NCI-H1092 (cell line): ENCODE measurements at regions not wholly inside any gene's neighbourhood (a gene's known extent, or its start where the extent isn't known, plus 50 kb on each side); places are given as distances from the start of the nearest gene placed in this dataset.
"Not testable (repeated sequence)": the region's sequence is repeated elsewhere in the genome, so short reads cannot be mapped to it uniquely, and the experiment has no call there.

Experiments used
- DNase-seq: peaks from one replicate; lab custom pipeline; 2025; lab: John Stamatoyannopoulos, UW

DNA sequence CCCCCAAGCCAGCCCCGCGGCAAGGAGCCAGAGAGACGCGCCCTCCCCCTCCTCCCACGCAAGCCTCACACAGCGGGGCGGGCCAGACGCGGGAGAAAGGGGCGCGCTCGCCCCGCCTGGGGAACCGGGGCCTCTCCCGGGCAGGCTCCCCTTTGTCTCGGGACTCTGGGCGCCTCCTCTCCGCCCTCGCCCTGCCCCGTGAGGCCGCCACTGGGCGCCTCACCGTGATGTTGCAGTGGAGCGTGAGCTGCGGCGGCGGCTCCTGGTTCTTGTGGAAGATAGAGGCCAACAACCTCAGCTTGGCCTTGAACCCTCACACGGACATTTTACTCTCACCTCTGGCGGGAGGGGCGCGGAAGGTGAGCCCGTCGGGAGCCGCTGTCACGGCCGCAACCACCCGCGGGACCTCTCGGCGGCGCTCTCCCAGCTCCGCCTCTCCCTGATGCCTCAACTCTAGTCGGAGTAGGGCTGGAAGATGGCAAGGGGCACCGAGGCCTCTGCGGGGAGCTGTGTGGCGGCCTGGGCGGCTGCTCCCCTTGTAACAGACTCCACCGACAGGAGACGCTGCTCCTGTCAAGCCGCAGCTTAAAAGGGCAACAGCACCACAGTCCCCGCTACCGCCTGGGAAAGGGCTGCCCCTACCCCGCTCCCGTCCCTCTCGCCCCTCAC lies 179.2 kb upstream of the ZSCAN2 start:
- not testable (repeated sequence) for DNase-seq

DNA sequence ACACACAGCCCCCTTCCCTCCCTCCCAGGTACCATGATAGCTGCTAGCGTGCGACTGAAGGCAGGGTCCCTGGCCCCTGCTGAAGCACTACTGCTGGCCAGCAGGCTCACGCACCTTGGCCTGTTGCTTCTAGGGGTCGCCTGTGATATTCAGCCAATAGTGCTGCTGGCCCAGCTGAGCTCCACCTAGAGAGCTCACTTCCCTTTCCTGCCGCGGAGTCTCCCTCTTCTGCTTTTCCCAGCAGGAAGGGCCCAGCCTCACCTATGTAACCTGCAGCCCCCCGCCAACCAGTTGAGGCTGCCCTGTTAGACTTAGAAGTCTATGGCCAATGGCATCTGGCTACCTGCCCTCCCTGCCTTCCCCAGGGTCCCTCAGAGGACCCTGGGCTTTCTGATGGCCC lies 175.5 kb upstream of the ZSCAN2 start:
- not testable (repeated sequence) for DNase-seq

DNA sequence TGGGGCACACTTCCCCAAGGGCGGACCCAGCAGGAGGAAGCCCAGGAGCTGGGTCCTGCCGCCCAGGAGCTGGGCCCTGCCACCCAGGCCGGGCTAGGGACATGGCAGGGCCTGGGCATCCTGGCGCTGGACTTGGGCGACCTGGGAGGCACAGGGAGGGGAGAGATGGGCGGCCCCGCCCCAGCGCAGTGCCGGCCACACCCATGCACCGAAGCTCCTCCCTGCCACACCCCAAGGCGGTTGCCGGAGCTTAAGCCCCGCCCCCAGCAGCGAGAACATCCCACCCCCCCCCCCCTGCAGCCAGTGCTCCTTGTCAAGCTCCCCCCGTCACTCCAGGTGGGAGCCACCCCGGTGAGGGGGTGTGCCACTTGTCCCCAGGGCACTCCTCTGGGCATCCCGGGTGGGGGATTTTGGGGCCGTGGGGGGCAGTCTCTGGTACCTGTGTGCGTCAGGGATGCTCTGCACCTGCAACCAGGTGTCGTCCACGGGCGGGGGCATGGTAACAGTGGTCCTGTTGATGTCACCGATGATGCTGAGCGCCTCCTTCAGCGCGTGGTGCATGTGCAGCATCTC lies 127.4 kb upstream of the ZSCAN2 start:
- DNase-seq: not testable (repeated sequence)

DNA sequence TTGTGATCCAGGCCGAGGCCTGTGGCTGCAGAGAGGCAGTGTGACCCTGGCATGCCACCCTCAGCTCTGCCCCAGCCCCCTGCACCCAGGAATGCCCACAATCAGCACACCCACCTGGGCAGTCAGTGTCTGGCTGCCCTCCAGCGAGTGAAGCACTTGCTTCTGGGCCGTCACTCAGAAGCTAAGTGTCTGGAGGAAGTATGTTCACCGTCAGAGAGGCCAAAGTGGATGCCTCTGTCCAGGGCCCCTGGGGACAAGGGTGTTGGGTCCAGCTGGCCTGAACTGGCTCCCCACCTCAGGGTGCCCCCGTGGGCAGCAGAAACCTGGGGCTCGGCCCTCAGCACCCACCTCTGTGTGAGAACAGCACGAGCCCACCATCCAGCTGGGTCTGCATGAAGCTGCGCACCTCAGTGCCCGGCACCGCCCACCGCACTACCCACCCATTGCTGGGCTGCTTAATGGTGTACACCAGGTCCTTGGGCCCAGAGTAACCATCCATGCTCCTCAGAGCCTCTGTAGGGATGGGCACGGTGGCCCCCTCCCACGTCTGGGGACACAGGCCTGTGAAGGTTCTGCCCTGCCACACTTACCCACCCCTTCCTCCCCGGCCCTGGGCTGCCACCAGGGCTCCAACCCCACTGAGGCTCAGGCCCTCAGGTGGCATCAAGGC lies 124.3 kb upstream of the ZSCAN2 start:
- DNase-seq: not testable (repeated sequence)

DNA sequence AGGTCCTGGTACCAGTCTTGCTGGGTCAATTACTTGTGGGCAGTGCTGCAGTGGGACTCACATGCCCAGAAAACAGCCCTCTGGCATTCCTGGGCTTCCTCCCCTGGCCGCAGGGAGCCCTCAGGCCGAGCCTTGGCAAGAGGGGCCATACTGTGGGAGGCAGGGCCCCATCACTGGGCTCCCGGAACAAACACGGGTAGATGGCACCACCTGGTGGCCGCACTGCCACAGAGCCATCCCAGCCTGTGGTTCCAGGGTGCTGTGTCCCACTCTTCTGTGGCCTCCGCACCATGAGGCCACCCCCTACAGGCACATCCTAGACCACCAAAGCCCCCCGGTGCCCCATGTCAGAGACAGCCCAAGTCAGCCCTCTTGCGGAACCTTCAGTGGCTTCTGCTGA lies 123.3 kb upstream of the ZSCAN2 start:
- not testable (repeated sequence) for DNase-seq

DNA sequence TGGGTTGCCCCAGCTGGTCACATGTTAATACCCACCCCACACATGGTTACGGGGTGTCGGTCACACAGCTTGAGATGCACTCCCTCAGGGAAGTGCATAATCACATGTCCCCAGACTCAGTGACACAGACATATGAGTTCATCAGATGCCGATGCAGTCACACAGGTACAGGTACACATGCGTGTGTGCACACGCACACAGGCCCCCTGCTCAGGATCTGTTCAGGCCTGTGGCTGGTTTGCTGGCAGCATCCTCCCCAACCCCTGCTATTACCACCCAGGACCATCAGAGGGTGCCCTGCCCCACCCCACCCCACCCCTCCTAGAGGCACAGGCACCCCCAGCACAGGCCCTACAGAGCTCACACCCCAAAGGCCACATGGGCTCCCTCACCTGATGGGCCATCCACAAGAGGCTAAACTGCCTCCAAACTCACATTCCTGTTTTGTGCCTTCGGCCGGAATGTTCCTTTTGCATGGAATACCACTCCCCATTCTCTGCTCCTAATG lies 120.6 kb upstream of the ZSCAN2 start:
- not testable (repeated sequence) for DNase-seq

DNA sequence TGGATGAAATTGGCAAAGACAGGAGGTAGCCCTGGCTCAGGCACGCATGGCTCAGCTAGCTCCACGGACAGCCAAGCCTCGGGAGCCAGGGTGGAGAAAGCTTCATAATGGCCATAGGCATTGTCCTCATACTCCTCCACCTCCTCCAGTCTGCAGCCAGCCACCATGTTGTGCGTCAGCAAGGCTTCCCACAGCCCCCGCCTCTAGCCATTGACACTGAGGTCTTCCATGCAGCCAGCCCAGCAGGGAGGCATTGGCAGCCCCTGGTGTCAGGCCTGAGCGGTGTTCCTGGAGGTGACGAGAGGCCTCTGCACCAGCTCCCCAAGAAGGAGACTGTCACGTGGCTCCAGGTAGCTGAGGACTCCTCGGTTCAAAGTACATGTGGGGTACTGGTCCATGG lies 117.0 kb upstream of the ZSCAN2 start:
- not testable (repeated sequence) for DNase-seq

DNA sequence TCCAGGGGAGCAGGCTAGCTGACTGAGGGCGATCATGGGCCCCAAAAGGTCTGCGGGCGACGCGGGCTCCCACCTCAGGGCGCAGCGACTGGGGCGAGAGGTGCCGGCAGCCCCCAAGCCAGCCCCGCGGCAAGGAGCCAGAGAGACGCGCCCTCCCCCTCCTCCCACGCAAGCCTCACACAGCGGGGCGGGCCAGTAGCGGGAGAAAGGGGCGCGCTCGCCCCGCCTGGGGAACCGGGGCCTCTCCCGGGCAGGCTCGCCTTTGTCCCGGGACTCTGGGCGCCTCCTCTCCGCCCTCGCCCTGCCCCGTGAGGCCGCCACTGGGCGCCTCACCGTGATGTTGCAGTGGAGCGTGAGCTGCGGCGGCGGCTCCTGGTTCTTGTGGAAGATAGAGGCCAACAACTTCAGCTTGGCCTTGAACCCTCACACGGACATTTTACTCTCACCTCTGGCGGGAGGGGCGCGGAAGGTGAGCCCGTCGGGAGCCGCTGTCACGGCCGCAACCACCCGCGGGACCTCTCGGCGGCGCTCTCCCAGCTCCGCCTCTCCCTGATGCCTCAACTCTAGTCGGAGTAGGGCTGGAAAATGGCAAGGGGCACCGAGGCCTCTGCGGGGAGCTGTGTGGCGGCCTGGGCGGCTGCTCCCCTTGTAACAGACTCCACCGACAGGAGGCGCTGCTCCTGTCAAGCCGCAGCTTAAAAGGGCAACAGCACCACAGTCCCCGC lies 100.5 kb upstream of the ZSCAN2 start:
- DNase-seq: not testable (repeated sequence)

DNA sequence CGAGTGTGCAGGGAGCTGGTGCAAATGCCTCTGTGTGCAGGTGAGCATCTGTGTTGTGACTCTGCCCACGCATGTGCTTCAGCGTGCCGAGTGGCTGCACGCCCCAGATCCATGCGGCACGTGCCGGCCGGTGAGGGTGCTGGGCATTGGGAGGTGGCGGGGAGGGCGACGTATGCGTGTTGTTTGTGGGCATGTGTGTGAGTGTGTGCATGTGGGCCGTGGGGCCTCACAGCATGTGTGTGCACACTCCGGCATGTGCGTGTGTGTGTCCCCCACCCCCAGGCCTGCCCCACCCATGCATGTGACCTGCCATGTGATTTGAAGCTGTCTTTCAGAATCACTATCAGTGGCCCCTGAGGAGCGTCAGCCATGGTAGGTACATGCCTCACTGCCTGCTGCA lies 97.7 kb upstream of the ZSCAN2 start:
- not testable (repeated sequence) for DNase-seq

DNA sequence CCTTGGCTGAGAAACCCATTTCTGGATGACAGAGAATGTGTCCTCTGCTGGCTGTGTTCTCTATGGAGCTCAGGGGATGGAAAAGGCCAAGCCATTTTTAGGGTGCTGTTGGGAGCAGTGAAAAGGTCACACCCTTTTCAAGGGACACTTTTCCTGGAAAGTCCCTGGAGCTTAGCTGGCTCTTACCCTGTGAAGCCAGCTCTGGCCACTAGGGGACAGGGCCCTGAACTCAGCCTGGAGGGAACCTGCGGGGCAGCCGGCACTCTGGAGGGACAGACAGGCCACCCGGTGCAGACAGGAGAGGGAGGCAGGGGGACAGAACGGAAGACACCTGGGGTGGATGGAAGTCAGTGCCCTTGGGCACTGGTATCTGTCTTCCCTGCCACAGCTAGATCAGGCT lies 95.3 kb upstream of the ZSCAN2 start:
- DNase-seq: not testable (repeated sequence)

DNA sequence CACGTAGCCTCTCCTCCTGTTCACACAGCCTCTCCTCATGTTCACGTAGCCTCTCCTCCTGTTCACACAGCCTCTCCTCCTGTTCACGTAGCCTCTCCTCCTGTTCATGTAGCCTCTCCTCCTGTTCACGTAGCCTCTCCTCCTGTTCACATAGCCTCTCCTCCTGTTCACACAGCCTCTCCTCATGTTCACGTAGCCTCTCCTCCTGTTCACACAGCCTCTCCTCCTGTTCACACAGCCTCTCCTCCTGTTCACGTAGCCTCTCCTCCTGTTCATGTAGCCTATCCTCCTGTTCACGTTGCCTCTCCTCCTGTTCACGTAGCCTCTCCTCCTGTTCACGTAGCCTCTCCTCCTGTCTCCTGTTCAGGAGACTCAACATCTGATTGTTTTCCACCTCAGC lies 88.5 kb upstream of the ZSCAN2 start:
- DNase-seq: not testable (repeated sequence)

DNA sequence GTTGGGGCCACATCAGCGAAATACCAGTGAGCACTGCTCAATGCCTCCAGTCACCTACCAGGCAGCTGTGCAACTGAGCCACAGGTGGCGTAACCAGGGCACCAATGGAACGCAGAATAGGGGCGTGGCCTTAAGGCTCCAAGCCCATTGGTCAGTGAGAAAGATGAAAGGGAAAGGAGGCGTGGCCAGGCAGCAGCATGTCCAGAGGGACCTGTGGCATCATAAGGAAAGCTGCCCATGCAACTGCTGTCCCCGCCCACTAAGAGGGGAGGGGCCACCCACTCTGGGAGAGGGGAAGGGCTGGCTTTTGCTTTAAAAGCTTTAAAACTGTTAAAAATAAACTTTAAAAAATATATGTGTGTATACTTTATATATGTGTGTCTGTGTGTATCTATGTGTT lies 84.0 kb upstream of the ZSCAN2 start:
- not testable (repeated sequence) for DNase-seq

DNA sequence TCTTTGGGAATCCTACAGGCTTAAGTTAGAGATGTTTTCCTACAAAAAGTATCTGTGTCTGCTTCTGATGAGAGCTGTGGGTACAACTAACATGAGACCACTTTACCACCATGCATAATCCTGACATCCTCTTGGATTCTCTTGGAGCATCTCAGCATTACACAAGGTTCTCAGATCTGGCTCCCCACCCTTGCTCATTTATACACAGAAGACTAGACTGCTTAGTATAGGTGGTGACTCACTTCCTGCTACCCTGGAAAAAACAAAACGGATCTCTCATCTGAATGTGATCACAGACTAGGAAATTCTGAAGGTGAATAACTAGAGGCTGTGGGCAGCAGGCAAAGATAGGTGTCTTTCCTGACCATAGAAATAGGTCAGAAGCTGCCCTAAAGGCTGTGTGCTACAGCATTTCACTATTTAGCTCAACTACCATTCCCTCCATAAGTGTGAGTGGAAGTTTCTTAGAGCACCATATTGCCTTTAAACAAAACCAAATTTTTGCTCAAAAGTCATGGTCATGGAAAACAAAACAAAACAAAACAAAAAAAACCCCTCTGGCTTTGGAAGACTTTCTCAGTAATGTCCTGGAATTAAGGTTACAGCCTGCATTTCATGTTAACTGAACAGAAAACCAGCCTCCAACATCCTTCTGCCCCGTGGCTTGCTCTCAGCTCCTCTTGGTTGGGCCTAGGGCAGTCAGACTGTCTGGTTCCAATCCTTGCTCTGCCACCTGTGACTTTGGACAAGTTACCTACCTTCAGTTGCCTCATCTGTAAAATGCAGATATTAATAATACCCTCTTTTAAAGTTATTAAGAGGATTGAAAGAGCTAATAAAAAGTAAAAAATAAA lies 75.1 kb upstream of the ZSCAN2 start:
- DNase-seq: not testable (repeated sequence)

DNA sequence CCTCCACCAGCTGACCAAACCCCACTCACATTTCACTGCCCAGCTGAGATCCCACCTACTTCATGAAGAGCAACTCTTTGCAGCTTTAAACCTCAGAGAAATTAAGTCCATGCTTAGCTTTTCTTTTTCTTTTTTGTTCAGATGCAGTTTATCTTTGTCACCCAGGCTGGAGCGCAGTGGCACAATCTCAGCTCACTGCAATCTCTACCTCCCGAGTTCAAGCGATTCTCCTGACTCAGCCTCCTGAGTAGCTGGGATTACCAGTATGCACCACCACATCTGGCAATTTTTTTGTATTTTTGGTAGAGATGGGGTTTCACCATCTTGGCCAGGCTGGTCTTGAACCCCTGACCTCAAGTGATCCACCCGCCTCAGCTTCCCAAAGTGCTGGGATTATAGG lies 70.1 kb upstream of the ZSCAN2 start:
- DNase-seq: not testable (repeated sequence)

DNA sequence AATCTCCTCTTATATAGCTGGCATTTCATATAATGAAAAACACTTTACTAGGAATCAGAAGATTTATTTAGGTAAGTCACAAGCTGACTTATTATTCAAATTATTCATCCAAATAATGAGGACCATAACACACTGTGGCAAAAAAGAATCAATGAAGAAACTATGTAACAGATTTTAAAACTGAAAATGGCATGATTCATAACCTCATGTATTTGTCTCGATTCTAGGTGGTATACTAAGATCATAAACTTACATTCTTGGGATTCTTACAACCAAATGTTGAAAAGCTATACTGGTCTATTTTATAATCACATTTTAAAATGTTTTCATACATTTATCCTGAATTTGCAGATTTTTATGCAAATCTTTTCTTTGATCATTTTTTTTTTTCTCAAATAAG lies 69.6 kb upstream of the ZSCAN2 start:
- DNase-seq: not testable (repeated sequence)

DNA sequence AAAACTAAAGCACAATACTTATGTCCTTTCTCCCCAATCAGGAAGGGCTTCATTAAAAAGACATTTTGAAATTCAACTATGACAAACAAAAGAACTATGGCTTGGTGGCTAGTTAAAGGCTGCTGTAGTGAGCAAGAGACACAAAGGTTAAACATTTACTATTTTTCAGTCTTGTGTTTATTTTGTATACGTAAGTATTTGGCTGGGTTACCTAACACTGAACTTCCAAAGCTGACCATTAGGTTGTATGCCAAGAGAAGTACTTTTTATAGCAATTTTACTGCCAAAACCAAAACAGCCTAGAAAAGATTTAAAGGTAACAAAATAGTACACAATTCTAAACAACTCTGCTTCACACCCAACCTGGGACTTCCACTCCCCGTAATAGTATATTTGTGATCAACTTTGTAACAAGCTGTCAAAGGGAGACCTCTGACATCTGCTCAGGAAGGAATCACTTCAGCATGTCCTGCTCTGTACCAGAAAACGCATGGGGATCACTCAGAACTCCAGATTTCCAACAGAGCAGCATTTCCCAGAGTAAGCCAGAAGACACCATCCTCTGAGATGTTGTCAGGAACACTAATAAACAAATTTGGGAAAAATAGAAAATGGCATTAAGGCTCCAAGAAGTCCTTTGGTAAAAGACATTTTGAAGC lies 69.0 kb upstream of the ZSCAN2 start:
- DNase-seq: not testable (repeated sequence)

DNA sequence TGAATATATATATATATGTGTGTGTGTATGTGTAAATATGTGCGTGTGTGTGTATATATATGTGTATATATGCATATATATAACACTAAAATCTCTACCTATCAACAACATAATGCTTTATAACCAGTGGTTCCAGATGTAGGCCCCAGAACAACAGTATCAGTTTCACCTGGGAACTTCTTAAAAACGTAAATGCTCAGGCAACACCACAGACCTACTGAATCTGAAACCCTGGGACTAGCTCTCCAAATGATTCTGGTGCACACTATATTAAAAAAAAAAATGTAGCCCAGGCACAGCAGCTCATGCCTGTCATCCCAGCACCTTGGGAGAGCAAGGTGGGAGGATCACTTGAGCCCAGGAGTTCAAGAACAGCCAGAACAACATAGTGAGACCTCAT lies 67.1 kb upstream of the ZSCAN2 start:
- DNase-seq: not testable (repeated sequence)

DNA sequence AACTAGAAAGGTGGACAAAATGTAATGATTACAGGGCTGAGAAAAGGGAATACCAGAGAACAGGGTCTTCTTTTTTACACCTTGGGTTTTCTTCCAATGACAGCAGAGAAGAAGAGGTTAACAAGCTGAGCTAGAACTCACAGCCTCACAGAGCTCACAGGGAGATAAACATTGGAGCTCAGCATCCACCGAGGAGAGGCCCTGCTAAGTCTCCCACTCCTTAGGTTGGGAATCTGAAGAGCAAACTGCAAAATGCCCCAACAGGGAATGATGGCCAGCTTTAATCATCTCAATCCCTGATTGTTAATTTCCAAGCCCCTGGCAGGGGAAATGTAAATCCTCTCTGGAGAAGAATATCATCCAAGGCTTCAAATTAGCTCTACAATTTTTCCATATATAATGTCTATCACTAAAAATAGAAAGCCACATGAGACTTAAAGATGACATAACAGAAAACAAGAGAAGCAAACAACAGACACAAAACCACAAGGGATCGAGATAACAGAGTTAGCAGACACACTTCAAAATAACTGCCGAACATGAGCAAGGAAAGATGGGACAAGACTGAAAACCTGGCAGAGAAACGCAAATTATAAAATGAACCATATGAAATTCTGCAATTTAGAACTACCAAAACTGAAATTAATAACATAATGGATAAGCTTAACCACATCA lies 66.1 kb upstream of the ZSCAN2 start:
- DNase-seq: not testable (repeated sequence)

DNA sequence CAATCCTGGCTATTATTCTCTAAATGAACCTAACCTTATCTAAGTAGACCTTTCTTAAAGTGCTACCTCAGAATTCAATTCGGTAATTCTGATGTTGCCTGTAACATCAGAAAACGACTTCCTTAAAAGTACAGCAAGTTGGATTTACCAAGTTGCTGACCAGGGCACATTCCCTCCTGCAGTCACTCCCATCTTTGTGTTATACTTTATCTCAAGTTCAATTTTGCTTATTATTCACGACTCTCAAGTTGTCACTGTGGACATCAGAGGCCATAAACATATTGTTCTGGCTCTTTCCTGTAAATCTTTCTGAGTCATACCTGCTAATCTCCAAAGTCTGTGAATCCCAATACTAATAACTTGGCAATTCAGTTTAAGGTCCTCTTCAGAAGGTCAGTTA lies 64.6 kb upstream of the ZSCAN2 start:
- DNase-seq: not testable (repeated sequence)

DNA sequence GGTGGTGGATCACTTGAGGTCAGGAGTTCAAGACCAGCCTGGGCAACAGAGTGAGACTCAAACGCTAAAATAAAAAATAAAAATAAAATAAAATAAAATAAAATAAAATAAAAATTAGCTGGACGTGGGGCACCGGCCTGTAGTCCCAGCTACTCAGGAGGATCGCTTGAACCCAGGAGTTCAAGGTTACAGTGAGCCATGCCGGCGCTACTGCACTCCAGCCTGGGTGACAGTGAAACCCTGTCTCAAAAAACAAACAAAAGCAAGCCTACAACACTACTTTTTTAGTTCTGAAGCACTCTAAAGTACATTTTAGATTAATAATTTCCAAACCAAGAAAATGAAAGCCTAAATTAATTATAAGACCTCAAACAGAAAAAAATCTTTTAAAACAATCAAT lies 56.2 kb upstream of the ZSCAN2 start:
- not testable (repeated sequence) for DNase-seq
